Breast epithelium (tissue), 4 donors: ENCODE measurements at regions not wholly inside any gene's neighbourhood (a gene's known extent, or its start where the extent isn't known, plus 50 kb on each side); places are given as distances from the start of the nearest gene placed in this dataset.

Experiments used
- DNase-seq, 2 donors: peaks; one replicate each; pipeline ENCODE4 v3.0.0-alpha.2; 2019; ENCODE audit warnings: low spot score in 2 of 2
- H3K27ac ChIP-seq, 2 donors: fragments of 200-600 bp; sonication (generic) in 1 of 2; one replicate each; pipeline ENCODE4 v1.5.1; 2016 to 2019; ENCODE audit warnings: mild to moderate bottlenecking in 1 of 2
- H3K27me3 ChIP-seq, 2 donors: fragments of 200-600 bp; sonication (generic) in 1 of 2; one replicate each; pipeline versions ENCODE4 v1.5.1 to v1.6.0; 2017 to 2019; ENCODE audit warnings: control low read depth in 1 of 2, mild to moderate bottlenecking in 1 of 2
- H3K36me3 ChIP-seq: fragments of 200-600 bp; one replicate; pipeline ENCODE4 v1.5.1; 2019
- H3K4me1 ChIP-seq, 2 donors: fragments of 200-600 bp; sonication (generic); one replicate each; pipeline ENCODE4 v1.5.1; 2016 to 2019; ENCODE audit warnings: control low read depth in 1 of 2
- H3K4me3 ChIP-seq, 3 donors: fragments of 200-600 bp; sonication (generic); 1 replicate in 2 of 3; 2 replicates in 1 of 3; pipeline ENCODE4 v1.5.1; 2016 to 2019; ENCODE audit warnings: mild to moderate bottlenecking in 3 of 3, moderate library complexity in 2 of 3
- H3K9me3 ChIP-seq, 2 donors: fragments of 200-600 bp; sonication (generic) in 1 of 2; one replicate each; pipeline ENCODE4 v1.5.1; 2016 to 2019; ENCODE audit warnings: control low read depth in 1 of 2
- CTCF ChIP-seq, 3 donors: fragments of 450-650 bp; IDR thresholded peaks; one replicate each; pipeline ENCODE4 v1.5.1; 2016 to 2017; ENCODE audit warnings: antibody characterized with exemption in 3 of 3, mild to moderate bottlenecking in 3 of 3, moderate library complexity in 3 of 3
- POLR2A ChIP-seq: fragments of 450-650 bp; IDR thresholded peaks from one replicate; pipeline ENCODE4 v1.6.1; 2016; ENCODE audit warnings: antibody characterized with exemption, mild to moderate bottlenecking, moderate library complexity
- POLR2AphosphoS5 ChIP-seq, 3 donors: sonication (generic); formaldehyde crosslinking; IDR thresholded peaks; one replicate each; pipeline ENCODE4 v1.6.1; 2017; ENCODE audit warnings: antibody characterized with exemption in 3 of 3
- intact Hi-C: fragments of 100-400 bp; cut with DNase I; formaldehyde crosslinking; loops from one replicate; pipeline ENCODE4 v1.15.1; 2023; ENCODE audit warnings: low total_unique reads

- Histone ChIP-seq H3K4me3 (no peak overlapping the region), H3K4me1 (no peaks in the 10 kb centered on the region), H3K9me3 (no peaks in the 10 kb centered on the region), H3K36me3 (no peaks in the 10 kb centered on the region), H3K27ac (no peak overlapping the region), H3K27me3 (no peaks in the 10 kb centered on the region)
- TF ChIP-seq POLR2AphosphoS5 (IDR thresholded peaks at IDR 0.05) (no peak), CTCF (IDR thresholded peaks at IDR 0.05) (no peak), POLR2A (no peak)
- intact Hi-C loops, result no loop called here
- DNase-seq, result no peak
Measured at GRCh38 chr11:70580036-70580805, 181.9 kb downstream of the CTTN start.

- no peak for DNase-seq
- no peak overlapping the region for H3K27ac ChIP-seq
- intact Hi-C loops, result no loop called here
- H3K36me3 ChIP-seq, result no peaks in the 10 kb centered on the region
- H3K9me3 ChIP-seq, result no peaks in the 10 kb centered on the region
- H3K27me3 ChIP-seq, result no peaks in the 10 kb centered on the region
- H3K4me3 ChIP-seq, result no peak overlapping the region
- no peak for TF ChIP-seq POLR2AphosphoS5 (IDR thresholded peaks at IDR 0.05)
- no peak for TF ChIP-seq CTCF (IDR thresholded peaks at IDR 0.05)
- no peak for TF ChIP-seq POLR2A
- H3K4me1 ChIP-seq, result no peaks in the 10 kb centered on the region
Measured at GRCh38 chr11:70581991-70582885, 183.9 kb downstream of the CTTN start.

- H3K9me3 ChIP-seq, result no peaks in the 10 kb centered on the region
- no peaks in the 10 kb centered on the region for H3K36me3 ChIP-seq
- H3K4me3 ChIP-seq, result no peak overlapping the region
- no peaks in the 10 kb centered on the region for H3K4me1 ChIP-seq
- intact Hi-C loops, result no loop called here
- DNase-seq, result no peak
- no peak for TF ChIP-seq CTCF (IDR thresholded peaks at IDR 0.05)
- TF ChIP-seq POLR2AphosphoS5 (IDR thresholded peaks at IDR 0.05), result no peak
- no peak for TF ChIP-seq POLR2A
- no peak overlapping the region for H3K27ac ChIP-seq
- no peaks in the 10 kb centered on the region for H3K27me3 ChIP-seq
Measured at GRCh38 chr11:70582886-70583641, 184.7 kb downstream of the CTTN start.

- H3K4me3 ChIP-seq, result no peak overlapping the region
- intact Hi-C loops, result no loop called here
- TF ChIP-seq POLR2AphosphoS5 (IDR thresholded peaks at IDR 0.05) (no peak), POLR2A (no peak), CTCF (IDR thresholded peaks at IDR 0.05) (no peak)
Measured at GRCh38 chr11:70583781-70584218, 185.5 kb downstream of the CTTN start.

More at GRCh38 chr11:70583781-70584218, 185.5 kb downstream of the CTTN start:
- no peak overlapping the region for H3K27ac ChIP-seq
- no peaks in the 10 kb centered on the region for H3K9me3 ChIP-seq
- no peaks in the 10 kb centered on the region for H3K36me3 ChIP-seq
- no peaks in the 10 kb centered on the region for H3K4me1 ChIP-seq
- no peaks in the 10 kb centered on the region for H3K27me3 ChIP-seq
- no peak for DNase-seq
